WERI-Rb-1 (cell line): ENCODE measurements at regions not wholly inside any gene's neighbourhood (a gene's known extent, or its start where the extent isn't known, plus 50 kb on each side); places are given as distances from the start of the nearest gene placed in this dataset.

Experiments used
- DNase-seq: peaks from one replicate; pipeline ENCODE4 v3.0.0-alpha.2; 2020
- H3K27ac ChIP-seq: fragments of 250-450 bp; sonication (Bioruptor Pico); 2 replicates; pipeline ENCODE4 v1.5.1; 2020; ENCODE audit warnings: mild to moderate bottlenecking, moderate library complexity
- H3K27me3 ChIP-seq: fragments of 250-450 bp; sonication (Bioruptor Pico); 2 replicates; pipeline ENCODE4 v1.5.1; 2021; ENCODE audit warnings: mild to moderate bottlenecking, low read depth, moderate library complexity; ENCODE audit not compliant: insufficient read depth, severe bottlenecking
- H3K36me3 ChIP-seq: fragments of 250-450 bp; sonication (Bioruptor Pico); 2 replicates; pipeline ENCODE4 v1.5.1; 2020; ENCODE audit warnings: mild to moderate bottlenecking, moderate library complexity
- H3K4me3 ChIP-seq: 2 replicates; pipeline ENCODE4 v1.5.1; 2011; ENCODE audit warnings: low read depth, mild to moderate bottlenecking, control low read depth, low read length
- H3K9me3 ChIP-seq: fragments of 250-450 bp; sonication (Bioruptor Pico); 2 replicates; pipeline ENCODE4 v1.5.1; 2021; ENCODE audit warnings: mild to moderate bottlenecking, moderate library complexity; ENCODE audit not compliant: severe bottlenecking
- CTCF ChIP-seq: IDR thresholded peaks from 2 replicates; pipeline ENCODE4 v1.5.1; 2011; ENCODE audit warnings: low read depth, mild to moderate bottlenecking, control low read depth, inconsistent platforms, low read length

- Histone ChIP-seq H3K9me3 (no peaks in the 10 kb centered on the region), H3K27me3 (no peaks in the 10 kb centered on the region), H3K36me3 (no peaks in the 10 kb centered on the region), H3K27ac (no peak overlapping the region), H3K4me3 (no peak overlapping the region)
- no peak for DNase-seq
- TF ChIP-seq CTCF, result no peak
Observed at GRCh38 chr13:33978653-33979052, 160.7 kb downstream of the RFC3 start.

- H3K4me3 ChIP-seq, result no peak overlapping the region
- H3K9me3 ChIP-seq, result no peaks in the 10 kb centered on the region
- no peaks in the 10 kb centered on the region for H3K27me3 ChIP-seq
- no peak overlapping the region for H3K27ac ChIP-seq
- TF ChIP-seq CTCF, result no peak
- H3K36me3 ChIP-seq, result no peaks in the 10 kb centered on the region
- no peak for DNase-seq
Observed at GRCh38 chr13:33992881-33993336, 175.0 kb downstream of the RFC3 start.

- no peaks in the 10 kb centered on the region for H3K27me3 ChIP-seq
- no peaks in the 10 kb centered on the region for H3K9me3 ChIP-seq
- DNase-seq, result no peak
- H3K27ac ChIP-seq, result no peak overlapping the region
- no peak for TF ChIP-seq CTCF
- H3K36me3 ChIP-seq, result no peaks in the 10 kb centered on the region
- H3K4me3 ChIP-seq, result no peak overlapping the region
Observed at GRCh38 chr13:33994198-33994597, 176.2 kb downstream of the RFC3 start.

GRCh38 chr13:33994826-33995502 is 177.0 kb downstream of the RFC3 start:
- DNase-seq, result no peak

GRCh38 chr13:33996636-33997035 is 178.7 kb downstream of the RFC3 start:
- TF ChIP-seq CTCF, result no peak
- Histone ChIP-seq H3K9me3 (no peaks in the 10 kb centered on the region), H3K36me3 (no peaks in the 10 kb centered on the region), H3K27me3 (no peaks in the 10 kb centered on the region), H3K27ac (no peak overlapping the region), H3K4me3 (no peak overlapping the region)
- DNase-seq, result no peak

More at GRCh38 chr13:33994826-33995502, 177.0 kb downstream of the RFC3 start:
- TF ChIP-seq CTCF, result no peak
- H3K27ac ChIP-seq, result no peak overlapping the region
- H3K4me3 ChIP-seq, result no peak overlapping the region
- no peaks in the 10 kb centered on the region for H3K36me3 ChIP-seq
- H3K9me3 ChIP-seq, result no peaks in the 10 kb centered on the region
- H3K27me3 ChIP-seq, result no peaks in the 10 kb centered on the region

GRCh38 chr13:33997574-33997973 is 179.6 kb downstream of the RFC3 start:
- H3K9me3 ChIP-seq, result no peaks in the 10 kb centered on the region
- no peaks in the 10 kb centered on the region for H3K27me3 ChIP-seq
- H3K27ac ChIP-seq, result no peak overlapping the region
- no peak for DNase-seq
- TF ChIP-seq CTCF, result no peak
- H3K36me3 ChIP-seq, result no peaks in the 10 kb centered on the region
- no peak overlapping the region for H3K4me3 ChIP-seq
